GM08714 (cell line): ENCODE measurements at regions not wholly inside any gene's neighbourhood (a gene's known extent, or its start where the extent isn't known, plus 50 kb on each side); places are given as distances from the start of the nearest gene placed in this dataset.
"Not testable (repeated sequence)": the region's sequence is repeated elsewhere in the genome, so short reads cannot be mapped to it uniquely, and the experiment has no call there.

Experiments
- H3K4me3 ChIP-seq: fragments of 200-500 bp; sonication (Bioruptor generic); 2 replicates; pipeline ENCODE4 v1.5.1; 2014; ENCODE audit warnings: mild to moderate bottlenecking, low read length, inconsistent platforms
- ZNF274 ChIP-seq: IDR thresholded peaks from 2 replicates; pipeline ENCODE4 v1.6.1; 2012; ENCODE audit warnings: mild to moderate bottlenecking, low read depth, low read length

DNA sequence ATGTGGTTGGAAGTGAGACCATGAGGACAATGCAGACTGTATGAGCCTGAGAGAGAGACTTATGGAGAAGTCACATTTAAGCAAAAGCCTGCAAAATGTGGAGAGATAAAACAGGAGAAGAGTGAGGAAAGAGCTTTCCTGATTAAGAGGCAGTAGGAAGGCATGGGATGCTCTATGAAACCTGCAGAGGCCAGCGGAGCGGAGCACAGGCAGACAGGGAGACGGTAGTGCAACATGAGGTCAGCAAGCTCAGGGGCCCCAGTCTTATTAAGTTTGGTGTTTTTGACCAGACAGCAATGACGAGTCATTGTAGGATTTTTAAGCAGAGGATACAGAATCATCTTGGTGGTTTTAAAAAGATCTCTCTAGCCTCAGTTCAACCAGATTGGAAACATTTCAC is 721.5 kb upstream of the GOLIM4 start:
- no peak overlapping the region for H3K4me3 ChIP-seq
- TF ChIP-seq ZNF274: no peak

DNA sequence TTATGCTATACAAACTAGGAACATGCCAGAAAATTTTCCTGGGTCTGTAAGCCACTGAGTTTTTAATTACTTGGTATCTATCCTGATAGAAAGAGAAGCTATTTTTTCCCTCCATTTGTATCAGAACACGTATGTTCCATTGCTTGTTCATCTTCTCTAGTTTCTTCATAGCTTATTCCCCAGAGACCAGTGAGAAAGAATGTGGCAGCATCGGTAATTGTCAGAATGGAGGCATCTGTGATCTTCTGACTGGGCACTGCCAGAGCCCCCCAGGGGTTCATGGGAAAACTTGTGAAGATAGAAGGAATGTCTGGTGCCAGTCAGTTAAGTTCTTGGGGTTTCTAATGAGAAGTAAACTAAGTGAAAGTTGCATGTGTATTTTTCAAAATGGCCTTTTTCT is 720.2 kb upstream of the GOLIM4 start:
- no peak for TF ChIP-seq ZNF274

DNA sequence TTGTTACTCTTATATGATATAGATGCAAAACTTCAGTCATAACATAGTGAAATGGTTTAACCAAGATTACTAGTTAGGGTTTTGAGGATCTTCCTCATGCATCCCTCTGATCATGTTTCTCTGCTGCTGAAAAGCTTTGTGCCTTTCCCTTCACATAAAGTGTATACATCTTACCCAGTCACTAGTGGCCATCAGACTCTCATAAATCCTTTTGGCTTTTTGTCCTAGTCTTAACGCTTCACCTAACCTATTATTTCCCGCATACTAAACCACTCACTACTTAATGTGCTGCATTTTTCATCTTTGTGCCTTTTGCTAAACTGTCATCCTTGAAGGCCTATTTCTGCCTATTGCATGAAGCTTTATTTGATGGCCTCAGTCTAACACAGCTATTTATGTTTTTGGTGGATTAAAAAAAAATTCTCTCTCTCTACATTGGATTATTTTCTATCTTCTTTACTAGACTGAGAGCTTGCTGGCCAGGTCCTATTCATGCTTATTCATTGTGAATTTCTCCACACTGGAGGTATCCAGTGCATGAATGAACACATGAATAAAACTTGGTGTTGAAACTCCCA is 717.6 kb upstream of the GOLIM4 start:
- TF ChIP-seq ZNF274: no peak
- H3K4me3 ChIP-seq: no peak overlapping the region

More for the DNA sequence above, 720.2 kb upstream of the GOLIM4 start:
- H3K4me3 ChIP-seq: no peak overlapping the region

DNA sequence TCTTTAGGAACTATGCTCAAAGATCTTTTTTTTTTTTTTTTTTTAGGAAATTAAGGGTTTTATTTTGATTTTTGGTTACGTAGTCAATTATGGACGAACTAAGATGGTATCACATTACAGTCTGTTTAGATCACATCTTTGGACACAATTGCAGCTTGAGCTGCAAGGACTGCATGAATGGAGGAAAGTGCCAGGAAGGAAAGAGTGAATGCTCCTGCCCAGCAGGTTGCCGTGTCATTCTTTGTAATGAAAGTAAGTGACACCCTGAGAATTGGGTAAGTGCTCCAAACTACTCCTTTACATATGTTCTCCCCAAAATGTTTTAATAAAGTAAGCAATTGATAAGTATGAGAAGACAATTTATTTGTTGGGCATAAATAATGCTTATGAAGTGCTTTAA is 716.5 kb upstream of the GOLIM4 start:
- TF ChIP-seq ZNF274: no peak
- no peak overlapping the region for H3K4me3 ChIP-seq

DNA sequence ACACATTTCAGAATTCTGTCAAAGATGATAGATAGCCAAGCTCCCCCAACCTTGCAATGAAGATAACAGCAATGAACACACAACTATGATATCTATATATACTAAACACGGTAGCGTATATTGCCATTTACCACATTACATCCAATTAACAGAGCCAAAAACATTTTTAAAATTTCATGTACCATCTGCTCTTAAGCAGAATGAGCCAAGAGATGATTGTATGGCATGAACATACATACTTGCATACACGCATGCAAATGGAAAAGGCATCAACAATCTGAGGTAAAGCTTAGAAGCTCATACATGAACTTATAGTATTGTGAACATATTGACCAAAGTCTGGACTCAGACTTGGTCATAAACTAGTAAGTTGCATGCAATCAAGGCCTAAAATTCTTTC is 712.9 kb upstream of the GOLIM4 start:
- no peak for TF ChIP-seq ZNF274

DNA sequence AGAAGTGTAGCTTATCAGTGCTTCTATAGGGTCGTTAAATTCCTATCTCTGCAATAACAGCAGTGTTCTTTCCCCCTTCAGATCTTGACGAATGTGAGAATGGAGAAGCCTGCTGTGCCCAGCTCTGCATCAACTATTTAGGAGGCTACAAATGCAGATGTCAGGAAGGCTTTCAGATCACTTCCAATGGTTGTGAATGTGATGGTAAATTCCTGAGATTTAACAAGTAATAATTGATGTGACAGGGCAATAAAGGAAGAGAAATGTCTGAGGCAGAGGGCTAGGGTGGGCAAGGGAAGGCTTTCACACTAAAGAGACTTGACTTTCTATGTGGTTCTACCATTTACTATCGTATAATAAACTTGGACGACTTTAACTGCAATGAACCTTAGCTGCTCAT is 711.7 kb upstream of the GOLIM4 start:
- H3K4me3 ChIP-seq: no peak overlapping the region
- no peak for TF ChIP-seq ZNF274

More for the DNA sequence above, 712.9 kb upstream of the GOLIM4 start:
- no peak overlapping the region for H3K4me3 ChIP-seq

DNA sequence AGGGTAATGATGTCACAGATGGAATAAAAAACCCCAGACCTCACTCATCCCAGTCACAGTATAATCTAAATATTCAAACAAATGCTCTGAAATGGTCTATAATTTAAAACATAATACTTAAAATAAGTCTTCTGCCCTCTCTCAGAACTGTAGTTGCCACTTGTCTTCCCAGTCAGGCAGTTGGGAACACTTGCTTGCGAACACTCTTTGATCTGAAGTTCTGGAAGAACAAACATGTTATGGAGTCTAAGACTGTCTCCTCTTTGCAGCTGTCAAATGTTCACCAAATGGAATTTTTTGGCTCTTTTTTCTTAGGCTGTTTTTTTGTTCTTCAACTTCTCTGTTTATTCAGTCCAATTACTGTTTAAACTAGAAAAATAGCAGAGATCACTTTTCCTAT is 711.1 kb upstream of the GOLIM4 start:
- H3K4me3 ChIP-seq: no peak overlapping the region
- TF ChIP-seq ZNF274: no peak

DNA sequence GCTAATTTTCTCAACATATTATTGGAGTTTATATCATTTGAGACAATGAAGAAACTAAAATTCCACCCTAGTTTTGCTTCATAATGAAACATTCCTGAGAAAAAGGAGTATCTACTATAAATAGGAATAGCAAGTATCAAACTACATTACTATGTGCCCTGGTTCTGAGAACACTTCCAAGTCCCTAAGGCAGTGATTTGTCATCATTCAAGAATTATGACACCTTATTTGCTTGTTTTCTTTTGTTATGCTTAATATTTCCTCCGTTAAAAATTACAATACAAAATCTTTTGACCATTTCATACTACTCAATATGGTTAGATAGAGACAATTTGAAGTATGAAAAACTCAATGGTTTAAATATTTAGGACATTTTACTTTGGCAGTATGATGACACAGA is 707.8 kb upstream of the GOLIM4 start:
- no peak overlapping the region for H3K4me3 ChIP-seq

DNA sequence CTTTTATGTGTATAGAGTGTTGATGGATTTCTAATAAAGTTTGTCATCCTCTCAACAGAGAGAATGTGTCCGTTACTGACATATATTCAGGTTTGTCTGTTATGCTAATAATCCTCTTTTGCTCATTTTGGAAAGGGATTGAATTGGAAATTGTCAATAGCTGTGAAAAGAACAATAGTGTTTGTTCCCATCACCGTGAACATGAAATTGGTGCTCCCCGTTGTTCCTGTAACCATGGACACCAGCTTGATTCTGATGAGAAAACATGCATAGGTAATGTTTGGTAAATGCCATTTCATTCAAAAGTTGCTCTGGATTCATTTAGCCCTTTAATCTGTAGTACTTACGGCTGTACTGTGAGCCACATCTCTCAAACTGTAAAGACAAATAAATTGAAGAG is 707.0 kb upstream of the GOLIM4 start:
- H3K4me3 ChIP-seq: no peak overlapping the region
- TF ChIP-seq ZNF274: no peak

More for the DNA sequence above, 707.8 kb upstream of the GOLIM4 start:
- no peak for TF ChIP-seq ZNF274

DNA sequence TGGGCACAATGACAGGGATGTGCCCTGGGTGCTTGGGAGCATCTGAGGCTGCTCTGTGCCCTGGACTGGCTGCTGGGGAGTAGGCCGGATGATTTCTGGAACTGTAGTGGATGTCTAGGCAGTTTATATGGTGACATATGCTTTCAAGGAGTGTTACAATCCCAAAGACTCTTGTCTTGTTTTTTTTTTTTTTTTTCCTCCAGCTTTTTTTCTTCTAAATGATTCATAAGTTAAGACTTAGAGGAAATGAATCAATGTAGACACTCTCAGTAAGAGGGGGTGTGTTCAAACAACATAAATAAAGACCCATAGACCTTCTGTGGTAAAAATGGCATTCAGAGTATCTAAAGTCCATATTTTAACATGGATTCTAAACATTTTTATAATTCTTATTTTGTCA is 706.1 kb upstream of the GOLIM4 start:
- TF ChIP-seq ZNF274: no peak
- H3K4me3 ChIP-seq: no peak overlapping the region

DNA sequence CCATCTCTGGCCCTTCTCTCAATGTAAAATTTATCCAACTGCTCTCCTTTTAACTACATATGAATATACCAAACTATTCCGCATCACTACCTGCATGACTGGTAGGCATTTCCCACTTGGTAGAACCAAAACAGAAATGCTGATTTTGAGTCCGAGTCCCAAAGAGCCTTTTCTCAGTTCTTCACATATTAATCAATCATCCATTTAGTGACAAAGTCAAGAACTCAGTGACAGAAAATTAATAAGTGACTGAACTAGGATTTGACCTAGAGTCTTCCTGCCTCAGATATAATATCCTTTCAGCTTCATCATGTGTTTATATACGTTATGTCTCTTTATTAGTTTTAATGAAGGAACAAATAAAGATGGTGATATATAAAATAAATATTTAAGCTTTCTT is 700.6 kb upstream of the GOLIM4 start:
- no peak overlapping the region for H3K4me3 ChIP-seq
- TF ChIP-seq ZNF274: no peak

DNA sequence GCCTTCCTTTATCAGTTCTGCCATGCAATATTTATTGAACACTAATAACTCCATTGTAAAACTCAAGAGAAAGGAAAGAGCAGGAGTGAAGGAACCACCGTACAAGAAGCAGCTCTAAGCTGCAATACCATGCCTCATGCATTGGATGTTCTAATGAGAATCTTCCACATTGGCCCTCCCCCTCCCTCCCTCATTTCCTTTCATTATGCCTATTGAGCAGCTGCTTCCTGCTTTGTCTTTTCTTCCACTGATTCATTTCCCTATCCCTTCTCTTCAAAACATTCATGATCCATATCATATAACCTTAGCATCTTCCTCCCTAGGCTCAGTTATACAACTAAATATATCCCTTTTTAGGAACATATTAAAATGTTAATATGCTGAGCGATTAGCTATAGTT is 698.7 kb upstream of the GOLIM4 start:
- TF ChIP-seq ZNF274: no peak
- no peak overlapping the region for H3K4me3 ChIP-seq

DNA sequence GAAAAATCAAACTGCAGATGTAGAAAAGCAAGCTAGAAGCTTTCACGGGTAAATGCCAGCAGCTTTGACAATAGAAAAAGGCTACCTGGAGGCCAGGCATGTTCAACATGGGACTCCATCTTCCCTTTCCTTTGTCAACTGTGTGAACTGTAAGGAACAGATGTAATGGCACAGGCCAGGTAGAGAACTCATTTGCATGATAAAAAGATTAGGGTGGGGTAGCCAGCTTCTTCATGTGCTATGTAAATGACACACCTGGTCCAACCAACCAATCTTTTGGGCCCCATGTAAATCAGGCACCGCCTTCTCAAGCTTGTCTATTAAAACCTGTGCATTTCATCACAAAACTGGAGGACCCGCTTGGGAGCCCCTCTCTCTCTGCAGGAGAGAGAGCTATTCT is 686.5 kb upstream of the GOLIM4 start:
- no peak overlapping the region for H3K4me3 ChIP-seq
- TF ChIP-seq ZNF274: no peak

DNA sequence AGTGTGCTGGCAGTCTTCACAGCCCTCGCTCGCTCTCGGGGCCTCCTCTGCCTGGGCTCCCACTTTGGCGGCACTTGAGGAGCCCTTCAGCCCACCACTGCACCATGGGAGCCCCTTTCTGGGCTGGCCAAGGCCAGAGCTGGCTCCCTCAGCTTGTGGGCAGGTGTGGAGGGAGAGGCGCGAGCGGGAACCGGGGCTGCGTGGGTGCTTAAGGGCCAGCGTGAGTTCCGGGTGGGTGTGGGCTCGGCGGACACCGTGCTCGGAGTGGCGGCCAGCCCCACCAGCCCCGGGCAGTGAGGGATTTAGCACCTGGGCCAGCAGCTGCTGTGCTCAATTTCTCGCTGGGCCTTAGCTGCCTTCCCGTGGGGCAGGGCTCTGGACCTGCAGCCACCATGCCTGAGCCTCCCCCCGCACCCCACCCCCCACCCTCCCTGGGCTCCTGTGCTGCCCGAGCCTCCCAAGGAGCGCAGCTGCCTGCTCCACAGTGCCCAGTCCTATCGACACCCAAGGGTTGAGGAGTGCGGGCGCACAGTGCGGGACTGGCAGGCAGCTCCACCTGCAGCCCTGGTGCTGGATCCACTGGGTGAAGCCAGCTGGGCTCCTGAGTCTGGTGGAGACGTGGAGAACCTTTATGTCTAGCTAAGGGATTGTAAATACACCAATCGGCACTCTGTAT is 684.4 kb upstream of the GOLIM4 start:
- H3K4me3 ChIP-seq: not testable (repeated sequence)

DNA sequence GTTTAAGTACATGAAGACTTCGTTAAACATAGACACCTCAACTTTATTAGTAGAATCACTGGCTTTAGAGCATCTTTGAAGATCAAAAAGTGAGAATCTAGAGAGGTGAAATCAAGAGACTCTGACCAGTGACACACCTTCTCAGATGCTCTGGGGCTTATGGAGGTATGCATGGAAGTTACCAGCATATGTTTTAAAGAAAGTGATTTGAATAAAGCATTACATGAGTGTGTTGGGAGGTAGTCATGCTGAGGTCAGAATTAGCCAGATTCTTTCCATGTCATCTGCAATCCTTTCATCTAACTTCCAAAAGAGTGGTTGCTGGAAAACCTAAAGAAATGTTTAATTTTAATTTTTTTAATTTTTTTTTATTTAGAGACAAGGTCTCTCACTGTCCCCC is 658.0 kb upstream of the GOLIM4 start:
- no peak overlapping the region for H3K4me3 ChIP-seq
- TF ChIP-seq ZNF274: no peak

DNA sequence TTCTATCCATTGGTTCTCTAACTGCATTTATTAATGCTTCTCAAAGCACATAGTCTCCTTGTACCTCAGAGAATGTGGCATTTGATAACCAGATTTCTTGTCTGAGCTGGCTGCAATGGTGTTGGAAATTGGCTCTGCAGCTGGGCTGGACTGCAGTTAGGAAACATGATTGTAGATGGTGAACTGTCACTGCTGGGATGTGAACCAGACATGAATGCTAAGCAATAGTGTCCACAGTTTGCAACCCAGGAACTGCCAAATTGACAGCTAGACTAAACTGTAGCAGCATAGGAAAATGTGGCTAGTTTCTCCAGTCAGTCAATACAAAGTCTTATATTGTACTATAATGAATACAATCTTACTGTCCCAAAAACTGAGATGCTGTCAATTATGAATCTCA is 656.6 kb upstream of the GOLIM4 start:
- H3K4me3 ChIP-seq: no peak overlapping the region
- TF ChIP-seq ZNF274: no peak
